Keratinocyte (primary cell): ENCODE measurements at regions not wholly inside any gene's neighbourhood (a gene's known extent, or its start where the extent isn't known, plus 50 kb on each side); places are given as distances from the start of the nearest gene placed in this dataset.

Experiments used
- DNase-seq: peaks from one replicate; pipeline ENCODE4 v3.0.0-alpha.2; 2011; ENCODE audit warnings: low read depth, missing footprints, low spot score
- FAIRE-seq: peaks from 2 replicates; lab custom pipeline; 2011; peaks lifted over from hg19 to GRCh38; lab: Jason Lieb, UNC
- H2AFZ ChIP-seq: 2 replicates; pipeline ENCODE4 v1.6.0; 2012; ENCODE audit warnings: low read length, control low read depth, inconsistent platforms; ENCODE audit not compliant: control insufficient read depth
- H3K27ac ChIP-seq: 2 replicates; pipeline ENCODE4 v1.5.1; 2011; ENCODE audit warnings: low read length; ENCODE audit not compliant: control insufficient read depth, insufficient read depth
- H3K27me3 ChIP-seq: 3 replicates; pipeline ENCODE4 v1.6.0; 2011; ENCODE audit warnings: low read length; ENCODE audit not compliant: control insufficient read depth, insufficient read depth; ENCODE audit errors: extremely low read depth
- H3K36me3 ChIP-seq, 2 experiments: 2 replicates in 1 of 2; 3 replicates in 1 of 2; pipeline ENCODE4 v1.5.1; 2011; ENCODE audit warnings: low read length in 2 of 2, mild to moderate bottlenecking in 1 of 2; ENCODE audit not compliant: control insufficient read depth in 2 of 2, insufficient read depth in 2 of 2; ENCODE audit errors: extremely low read depth in 1 of 2
- H3K4me1 ChIP-seq: 3 replicates; pipeline ENCODE4 v1.5.1; 2011; ENCODE audit warnings: low read length; ENCODE audit not compliant: control insufficient read depth, insufficient read depth; ENCODE audit errors: extremely low read depth
- H3K4me2 ChIP-seq: 3 replicates; pipeline ENCODE4 v1.6.0; 2011; ENCODE audit warnings: low read depth, low read length; ENCODE audit not compliant: control insufficient read depth, insufficient read depth; ENCODE audit errors: extremely low read depth
- H3K4me3 ChIP-seq, 3 experiments: fragments of 200-600 bp in 1 of 3; sonication (generic) in 1 of 3; 2 replicates in 2 of 3; 3 replicates in 1 of 3; pipeline ENCODE4 v1.5.1; 2011 to 2016; ENCODE audit warnings: low read length in 3 of 3, mild to moderate bottlenecking in 3 of 3, control low read depth in 2 of 3, inconsistent platforms in 1 of 3, low read depth in 1 of 3, mixed read lengths in 1 of 3, mixed run types in 1 of 3, moderate library complexity in 1 of 3; ENCODE audit not compliant: control insufficient read depth in 2 of 3, insufficient read depth in 2 of 3; ENCODE audit errors: extremely low read depth in 1 of 3
- H3K79me2 ChIP-seq: 2 replicates; pipeline ENCODE4 v1.6.0; 2012; ENCODE audit warnings: low read length; ENCODE audit not compliant: control insufficient read depth, insufficient read depth
- H3K9ac ChIP-seq: 3 replicates; pipeline ENCODE4 v1.6.0; 2011; ENCODE audit warnings: low read length; ENCODE audit not compliant: control insufficient read depth, insufficient read depth; ENCODE audit errors: extremely low read depth
- H3K9me1 ChIP-seq: 3 replicates; pipeline ENCODE4 v1.6.0; 2011; ENCODE audit warnings: low read length; ENCODE audit not compliant: control insufficient read depth, insufficient read depth; ENCODE audit errors: extremely low read depth
- H3K9me3 ChIP-seq: 2 replicates; pipeline ENCODE4 v1.5.1; 2012; ENCODE audit warnings: low read depth, low read length; ENCODE audit not compliant: control insufficient read depth
- H4K20me1 ChIP-seq: 3 replicates; pipeline ENCODE4 v1.6.0; 2011; ENCODE audit warnings: low read length; ENCODE audit not compliant: control insufficient read depth, insufficient read depth; ENCODE audit errors: extremely low read depth
- EZH2 ChIP-seq: IDR thresholded peaks from one replicate; pipeline ENCODE4 v1.6.1; 2012; ENCODE audit warnings: inconsistent platforms, mild to moderate bottlenecking, low read length, moderate library complexity
- dilution Hi-C: fragments of 300-500 bp; cut with MboI; formaldehyde crosslinking; loops from one replicate; pipeline ENCODE4 v1.7.0; 2020; ENCODE audit warnings: low sequenced_read_pairs; ENCODE audit not compliant: extremely low pct_ligation_motif_present
- TF ChIP-seq, protein P1 (sequence below), 3 experiments: IDR thresholded peaks in 1 of 3; conservative IDR thresholded peaks in 1 of 3; optimal IDR thresholded peaks in 1 of 3; 2 replicates in 2 of 3; 3 replicates in 1 of 3; pipeline versions ENCODE3 to v1.5.1; 2011; ENCODE audit warnings: low read length in 3 of 3, mild to moderate bottlenecking in 3 of 3, moderate library complexity in 2 of 3, control low read depth in 1 of 3, inconsistent platforms in 1 of 3; ENCODE audit not compliant: insufficient read depth in 2 of 3; ENCODE audit errors: extremely low read depth in 1 of 3

DNA sequence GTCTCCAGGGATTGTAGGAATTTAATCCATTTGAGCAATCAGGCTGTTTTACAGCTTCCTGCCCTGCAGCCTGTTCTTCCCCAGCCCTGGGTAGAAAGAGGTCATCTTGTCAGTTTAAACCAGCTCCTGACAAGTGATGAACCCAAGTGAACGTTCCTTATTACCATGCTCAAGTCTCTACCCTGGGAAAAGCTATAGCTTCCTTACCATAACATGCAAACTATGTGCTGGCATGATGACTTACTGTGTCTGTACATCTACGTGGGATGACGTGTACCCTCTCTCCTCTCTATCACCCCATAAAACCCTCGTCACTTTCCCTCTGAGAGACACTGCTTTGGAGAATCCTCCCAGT, 452.2 kb downstream of the XYLT1 start:
- no peaks in the 10 kb centered on the region for H4K20me1 ChIP-seq
- H3K27me3 ChIP-seq: no peaks in the 10 kb centered on the region
- H3K36me3 ChIP-seq: no peaks in the 10 kb centered on the region
- H3K4me2 ChIP-seq: no peak overlapping the region
- TF ChIP-seq, protein P1, sequence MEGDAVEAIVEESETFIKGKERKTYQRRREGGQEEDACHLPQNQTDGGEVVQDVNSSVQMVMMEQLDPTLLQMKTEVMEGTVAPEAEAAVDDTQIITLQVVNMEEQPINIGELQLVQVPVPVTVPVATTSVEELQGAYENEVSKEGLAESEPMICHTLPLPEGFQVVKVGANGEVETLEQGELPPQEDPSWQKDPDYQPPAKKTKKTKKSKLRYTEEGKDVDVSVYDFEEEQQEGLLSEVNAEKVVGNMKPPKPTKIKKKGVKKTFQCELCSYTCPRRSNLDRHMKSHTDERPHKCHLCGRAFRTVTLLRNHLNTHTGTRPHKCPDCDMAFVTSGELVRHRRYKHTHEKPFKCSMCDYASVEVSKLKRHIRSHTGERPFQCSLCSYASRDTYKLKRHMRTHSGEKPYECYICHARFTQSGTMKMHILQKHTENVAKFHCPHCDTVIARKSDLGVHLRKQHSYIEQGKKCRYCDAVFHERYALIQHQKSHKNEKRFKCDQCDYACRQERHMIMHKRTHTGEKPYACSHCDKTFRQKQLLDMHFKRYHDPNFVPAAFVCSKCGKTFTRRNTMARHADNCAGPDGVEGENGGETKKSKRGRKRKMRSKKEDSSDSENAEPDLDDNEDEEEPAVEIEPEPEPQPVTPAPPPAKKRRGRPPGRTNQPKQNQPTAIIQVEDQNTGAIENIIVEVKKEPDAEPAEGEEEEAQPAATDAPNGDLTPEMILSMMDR (optimal IDR thresholded peaks at IDR 0.05 in 1 of 3, IDR thresholded peaks at IDR 0.05 in 1 of 3, conservative IDR thresholded peaks at IDR 0.05 in 1 of 3; ENCODE audit: extremely low read depth in 1 of 3, insufficient read depth in 2 of 3, low read length in 3 of 3): no peak
- no peak for TF ChIP-seq EZH2
- H3K9me1 ChIP-seq: no peaks in the 10 kb centered on the region
- H3K9ac ChIP-seq: no peak overlapping the region
- no peak for DNase-seq
- H3K4me1 ChIP-seq: no peaks in the 10 kb centered on the region
- no peak overlapping the region for H3K4me3 ChIP-seq
- no peak overlapping the region for H3K27ac ChIP-seq
- dilution Hi-C loops: no loop called here
- H3K79me2 ChIP-seq: no peaks in the 10 kb centered on the region
- no peak for FAIRE-seq
- no peaks in the 10 kb centered on the region for H3K9me3 ChIP-seq
- no peak overlapping the region for H2AFZ ChIP-seq

DNA sequence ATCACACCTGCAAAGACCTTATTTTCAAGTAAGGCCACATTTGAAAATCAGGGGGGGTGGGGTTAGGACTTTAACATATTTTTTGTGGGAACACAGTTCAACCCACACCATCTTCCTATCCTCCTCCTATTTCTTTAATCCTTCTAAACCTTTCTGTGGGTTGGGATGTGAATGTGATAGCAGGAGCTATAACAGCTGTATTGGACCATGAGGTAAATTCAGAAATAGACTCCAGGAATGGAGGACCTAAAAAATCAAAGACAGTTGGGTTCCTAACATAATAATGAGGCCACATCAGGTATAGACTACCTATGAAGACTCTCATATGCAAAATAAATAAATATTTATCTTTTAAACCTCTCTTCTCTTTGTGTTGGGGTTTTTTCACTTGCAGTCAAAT, 451.4 kb downstream of the XYLT1 start:
- Histone ChIP-seq H4K20me1 (no peaks in the 10 kb centered on the region), H3K4me1 (no peaks in the 10 kb centered on the region), H3K27ac (no peak overlapping the region), H3K79me2 (no peaks in the 10 kb centered on the region), H3K36me3 (no peaks in the 10 kb centered on the region), H3K4me3 (no peak overlapping the region), H3K9me3 (no peaks in the 10 kb centered on the region), H3K9ac (no peak overlapping the region), H2AFZ (no peak overlapping the region), H3K4me2 (no peak overlapping the region), H3K27me3 (no peaks in the 10 kb centered on the region), H3K9me1 (no peaks in the 10 kb centered on the region)
- dilution Hi-C loops: no loop called here
- TF ChIP-seq, protein P1 (optimal IDR thresholded peaks at IDR 0.05 in 1 of 3, IDR thresholded peaks at IDR 0.05 in 1 of 3, conservative IDR thresholded peaks at IDR 0.05 in 1 of 3; ENCODE audit: extremely low read depth in 1 of 3, insufficient read depth in 2 of 3, low read length in 3 of 3): no peak
- TF ChIP-seq EZH2: no peak
- FAIRE-seq (no peak), DNase-seq (no peak)
